ENCODE measurements at regions not wholly inside any gene's neighbourhood (a gene's known extent, or its start where the extent isn't known, plus 50 kb on each side); places are given as distances from the start of the nearest gene placed in this dataset.

DNA sequence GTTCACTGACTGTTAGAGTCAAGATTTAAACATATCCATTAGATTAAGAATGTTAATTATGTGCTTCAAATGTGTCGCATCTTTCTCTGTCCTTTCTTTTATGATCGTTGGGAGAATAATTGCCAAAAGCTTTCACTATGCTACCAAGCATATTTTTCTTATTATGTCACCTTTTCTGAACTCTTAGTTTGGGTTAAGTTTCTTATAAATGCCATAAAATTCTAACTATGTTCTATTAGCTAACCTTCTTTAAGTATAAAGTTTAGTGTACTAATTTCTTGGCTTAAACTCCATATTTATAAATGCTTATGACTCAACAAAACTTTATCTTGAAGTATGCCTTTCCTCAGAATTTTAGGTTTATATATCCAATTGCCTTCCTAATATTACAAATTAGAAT, 1759.4 kb downstream of the PCDH9 start:
- TF ChIP-seq, protein P1, sequence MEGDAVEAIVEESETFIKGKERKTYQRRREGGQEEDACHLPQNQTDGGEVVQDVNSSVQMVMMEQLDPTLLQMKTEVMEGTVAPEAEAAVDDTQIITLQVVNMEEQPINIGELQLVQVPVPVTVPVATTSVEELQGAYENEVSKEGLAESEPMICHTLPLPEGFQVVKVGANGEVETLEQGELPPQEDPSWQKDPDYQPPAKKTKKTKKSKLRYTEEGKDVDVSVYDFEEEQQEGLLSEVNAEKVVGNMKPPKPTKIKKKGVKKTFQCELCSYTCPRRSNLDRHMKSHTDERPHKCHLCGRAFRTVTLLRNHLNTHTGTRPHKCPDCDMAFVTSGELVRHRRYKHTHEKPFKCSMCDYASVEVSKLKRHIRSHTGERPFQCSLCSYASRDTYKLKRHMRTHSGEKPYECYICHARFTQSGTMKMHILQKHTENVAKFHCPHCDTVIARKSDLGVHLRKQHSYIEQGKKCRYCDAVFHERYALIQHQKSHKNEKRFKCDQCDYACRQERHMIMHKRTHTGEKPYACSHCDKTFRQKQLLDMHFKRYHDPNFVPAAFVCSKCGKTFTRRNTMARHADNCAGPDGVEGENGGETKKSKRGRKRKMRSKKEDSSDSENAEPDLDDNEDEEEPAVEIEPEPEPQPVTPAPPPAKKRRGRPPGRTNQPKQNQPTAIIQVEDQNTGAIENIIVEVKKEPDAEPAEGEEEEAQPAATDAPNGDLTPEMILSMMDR (IDR thresholded peaks at IDR 0.05; ENCODE audit: insufficient read depth, missing control alignments): no peak
- DNase-seq (ENCODE audit: insufficient read length, low spot score) (no peak), FAIRE-seq (no peak)

DNA sequence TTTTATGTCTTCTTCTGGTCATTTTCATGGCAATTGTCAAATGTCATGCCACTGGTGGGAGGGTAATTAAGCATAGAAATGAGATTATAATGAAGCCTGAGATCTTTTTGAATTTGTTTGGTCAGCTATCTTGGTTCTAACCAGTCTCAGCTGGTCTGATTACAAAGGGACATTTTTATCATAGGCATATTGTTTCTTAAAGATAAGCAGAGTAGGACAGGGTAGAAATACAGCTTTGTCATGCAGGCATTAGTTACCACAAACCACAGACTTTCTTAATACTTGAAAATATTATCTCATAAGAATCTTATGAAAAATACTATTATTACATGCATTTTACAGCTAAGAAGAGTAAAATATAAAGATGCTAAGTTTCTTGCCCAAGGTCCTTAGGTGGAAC, 1761.5 kb downstream of the PCDH9 start:
- DNase-seq (ENCODE audit: insufficient read length, low spot score): no peak
- no peak for FAIRE-seq
- TF ChIP-seq, protein P1 (IDR thresholded peaks at IDR 0.05; ENCODE audit: insufficient read depth, missing control alignments): no peak

- TF ChIP-seq, protein P1 (IDR thresholded peaks at IDR 0.05; ENCODE audit: insufficient read depth, missing control alignments): no peak
- DNase-seq (ENCODE audit: insufficient read length, low spot score) (no peak), FAIRE-seq (no peak)
These were observed 1768.5 kb downstream of the PCDH9 start for GRCh38 chr13:65461590-65461989.

- DNase-seq (ENCODE audit: insufficient read length, low spot score) (no peak), FAIRE-seq (no peak)
- TF ChIP-seq, protein P1 (IDR thresholded peaks at IDR 0.05; ENCODE audit: insufficient read depth, missing control alignments): no peak
These were observed 1770.0 kb downstream of the PCDH9 start for GRCh38 chr13:65460136-65460535.

DNA sequence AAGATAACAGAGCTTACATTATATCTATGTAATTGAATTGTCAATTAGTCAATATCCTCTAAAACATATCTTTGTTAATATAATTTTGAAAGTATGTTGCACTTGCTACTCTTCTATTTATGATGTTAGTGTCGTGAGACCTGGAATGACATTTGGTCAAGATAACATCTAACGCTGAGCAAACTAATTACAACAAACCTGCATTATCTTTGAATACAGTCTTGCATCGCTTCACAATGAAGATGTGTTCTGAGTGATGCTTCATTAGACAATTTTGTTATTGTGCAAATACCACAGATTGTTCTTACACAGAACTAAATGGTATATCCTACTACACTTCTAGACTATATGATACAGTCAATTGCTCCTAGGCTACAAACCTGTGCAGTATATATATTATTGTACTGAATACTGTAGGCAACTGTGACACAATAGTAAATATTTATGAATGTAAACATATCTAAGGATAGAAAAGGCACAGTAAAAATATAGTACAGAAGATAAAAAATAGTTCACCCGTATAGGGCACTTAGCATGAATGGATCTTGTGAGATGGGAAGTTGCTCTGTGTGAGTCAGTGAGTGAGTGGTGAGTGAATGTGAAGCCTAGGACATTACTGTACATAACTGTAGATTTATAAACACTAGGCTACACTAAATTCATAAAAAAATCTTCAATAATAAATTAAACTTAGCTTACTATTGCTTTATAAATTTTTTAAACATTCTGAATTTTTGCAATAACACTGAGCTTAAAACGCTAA, 1773.8 kb downstream of the PCDH9 start:
- DNase-seq (ENCODE audit: insufficient read length, low spot score) (no peak), FAIRE-seq (no peak)
- TF ChIP-seq, protein P1 (IDR thresholded peaks at IDR 0.05; ENCODE audit: insufficient read depth, missing control alignments): no peak

DNA sequence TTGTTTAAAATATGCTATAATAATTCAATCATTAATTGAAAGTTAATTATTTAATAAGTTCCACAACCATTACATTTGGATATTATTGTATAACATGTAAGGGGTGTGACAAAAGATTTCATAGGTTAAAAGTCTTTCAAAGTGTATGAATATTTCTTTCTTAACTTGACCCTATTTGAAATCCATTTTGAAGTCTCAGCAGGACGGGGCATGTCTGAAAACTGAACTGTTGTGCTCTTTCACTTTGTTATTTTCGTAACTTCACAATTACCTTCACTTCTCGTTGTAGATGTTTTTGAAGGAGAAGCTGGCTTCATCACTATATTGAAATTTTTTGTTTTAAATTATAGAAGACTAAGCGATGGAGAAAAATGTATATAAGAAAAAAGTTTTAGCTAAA, 1775.7 kb downstream of the PCDH9 start:
- TF ChIP-seq, protein P1 (IDR thresholded peaks at IDR 0.05; ENCODE audit: insufficient read depth, missing control alignments): no peak
- DNase-seq (ENCODE audit: insufficient read length, low spot score): no peak
- FAIRE-seq: no peak

- FAIRE-seq: no peak
- DNase-seq (ENCODE audit: insufficient read length, low spot score): no peak
- TF ChIP-seq, protein P1 (IDR thresholded peaks at IDR 0.05; ENCODE audit: insufficient read depth, missing control alignments): no peak
These were observed 1776.2 kb downstream of the PCDH9 start for GRCh38 chr13:65453982-65454381.
